Left kidney (tissue), 1 donor: ENCODE measurements at regions not wholly inside any gene's neighbourhood (a gene's known extent, or its start where the extent isn't known, plus 50 kb on each side); places are given as distances from the start of the nearest gene placed in this dataset.

Source experiments
- DNase-seq: peaks from one replicate; pipeline ENCODE4 v3.0.0-alpha.2; 2013

- no peak for DNase-seq
These were observed 1462.1 kb upstream of the CDH9 start for GRCh38 chr5:28500511-28500910.

DNA sequence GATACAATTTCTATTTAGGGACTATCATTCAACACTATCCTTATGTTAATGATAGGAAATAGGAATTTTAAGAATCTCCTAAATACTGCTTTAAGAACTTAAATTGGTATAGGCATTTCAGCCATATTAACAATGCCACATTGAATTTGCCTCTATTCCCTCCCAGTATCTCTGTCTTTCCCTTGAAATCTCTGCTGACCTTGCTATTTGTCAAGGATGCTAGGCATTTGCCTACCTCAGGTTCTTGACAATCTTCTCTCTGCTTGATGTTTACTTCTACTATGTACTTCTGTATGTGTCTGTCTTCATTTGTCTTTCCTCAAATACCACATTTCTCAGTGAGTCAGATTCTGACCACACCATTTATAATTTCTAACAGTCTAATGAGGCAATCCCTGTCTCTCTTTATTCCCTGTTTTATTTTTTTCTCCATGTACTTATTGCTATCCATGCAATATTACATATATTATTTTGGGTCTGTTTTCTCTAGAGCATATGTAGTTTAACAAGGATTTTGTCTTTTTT lies 1461.4 kb upstream of the CDH9 start:
- no peak for DNase-seq

DNA sequence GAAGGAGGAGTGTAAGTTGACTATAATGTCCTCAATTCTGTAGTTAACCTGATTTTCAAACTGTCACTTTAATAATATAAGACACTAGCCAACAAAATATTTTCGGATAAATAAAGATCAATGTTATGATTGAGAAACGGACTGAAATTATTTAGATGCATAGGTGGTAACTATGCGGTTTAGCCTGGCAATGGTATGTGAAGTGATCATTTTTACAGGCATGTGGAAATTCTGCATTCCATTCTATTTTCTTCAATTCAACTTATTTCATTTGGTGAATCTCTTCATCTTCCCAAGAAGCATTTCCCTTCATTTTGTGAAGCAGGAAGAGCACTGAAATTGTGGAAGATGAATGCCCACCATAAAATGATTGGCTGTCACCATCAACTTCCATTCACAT lies 1457.5 kb upstream of the CDH9 start:
- DNase-seq = no peak

DNA sequence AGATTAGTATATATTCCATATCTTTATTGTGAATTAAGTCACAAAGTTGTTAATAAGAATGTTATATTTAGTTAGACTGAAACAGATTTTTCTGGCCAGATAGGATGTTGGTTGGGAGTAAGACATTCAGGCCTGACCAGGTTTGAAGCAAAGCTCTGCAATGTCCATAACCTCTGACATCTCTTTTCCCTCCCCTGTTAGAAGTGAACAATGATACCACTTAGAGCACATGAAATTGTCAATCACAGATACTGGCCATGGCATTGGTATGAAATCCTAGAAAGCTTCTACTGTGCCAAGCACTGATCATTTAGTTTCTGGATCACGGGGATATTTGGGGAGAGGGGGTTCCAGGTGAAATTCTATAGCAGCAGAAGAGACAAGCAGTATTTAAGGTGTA lies 1455.1 kb upstream of the CDH9 start:
- DNase-seq = no peak

DNA sequence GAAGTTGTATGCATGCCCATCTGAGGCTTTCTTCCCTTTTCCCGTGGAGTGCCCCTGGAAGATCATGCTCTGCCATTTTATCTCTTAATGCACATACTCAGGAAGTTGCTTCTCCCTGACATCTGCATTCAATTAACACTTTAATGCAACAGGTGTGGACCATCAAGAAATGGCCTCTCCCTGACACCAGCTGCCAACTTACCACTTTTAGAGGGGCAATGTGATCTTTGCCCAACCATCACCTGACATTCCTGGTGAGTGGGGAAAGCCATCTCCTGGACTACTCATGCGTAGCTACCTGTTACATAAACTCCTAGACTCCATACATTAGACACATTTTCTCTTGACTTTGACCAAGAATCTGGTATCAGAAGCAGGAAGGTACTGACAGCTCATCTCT lies 1450.4 kb upstream of the CDH9 start:
- no peak for DNase-seq

GRCh38 chr5:28483327-28484025 lies 1445.1 kb upstream of the CDH9 start:
- DNase-seq = no peak

- DNase-seq = no peak
These were observed 1435.2 kb upstream of the CDH9 start for GRCh38 chr5:28473531-28474107.

DNA sequence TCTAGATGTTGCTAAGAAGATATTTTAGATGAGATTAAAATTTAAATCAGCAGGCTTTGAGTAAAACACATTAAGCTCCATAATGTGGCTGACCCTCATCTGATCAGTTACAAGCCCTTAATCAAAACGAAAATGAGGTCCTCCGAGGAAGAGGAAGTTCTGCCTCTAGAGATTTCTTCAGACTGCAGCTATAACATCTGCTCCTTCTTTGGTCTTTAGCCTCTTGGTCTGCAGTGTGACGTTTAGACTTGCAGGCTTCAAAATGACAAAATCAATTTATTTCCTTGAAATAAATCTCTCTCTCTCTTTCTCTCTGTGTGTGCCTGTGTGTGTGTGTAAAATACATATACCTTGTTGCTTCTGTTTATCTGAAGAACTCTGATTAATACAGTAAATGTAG lies 1429.8 kb upstream of the CDH9 start:
- no peak for DNase-seq

GRCh38 chr5:28463728-28464127 lies 1425.3 kb upstream of the CDH9 start:
- DNase-seq = no peak

GRCh38 chr5:28451483-28451882 lies 1413.1 kb upstream of the CDH9 start:
- no peak for DNase-seq

DNA sequence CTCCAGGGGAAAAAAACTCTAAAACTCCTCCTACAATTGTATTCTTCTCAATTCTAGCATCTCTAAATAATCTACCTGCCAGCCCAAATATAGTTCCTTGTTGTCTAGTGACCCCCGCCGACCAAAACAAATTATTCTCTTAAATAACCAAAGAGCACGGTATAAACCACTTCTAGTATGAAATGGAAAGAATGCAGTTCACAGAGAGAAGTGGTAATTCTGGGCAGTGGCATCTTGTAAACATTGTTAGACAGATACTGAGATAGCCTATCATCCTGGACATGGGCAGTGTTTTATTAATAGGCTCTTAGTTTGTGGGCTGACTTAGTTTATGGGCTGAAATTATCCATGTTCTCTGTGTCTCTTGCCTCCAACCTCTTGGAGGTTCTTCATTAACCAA lies 1412.6 kb upstream of the CDH9 start:
- no peak for DNase-seq

- no peak for DNase-seq
These were observed 1410.4 kb upstream of the CDH9 start for GRCh38 chr5:28448791-28449190.

DNA sequence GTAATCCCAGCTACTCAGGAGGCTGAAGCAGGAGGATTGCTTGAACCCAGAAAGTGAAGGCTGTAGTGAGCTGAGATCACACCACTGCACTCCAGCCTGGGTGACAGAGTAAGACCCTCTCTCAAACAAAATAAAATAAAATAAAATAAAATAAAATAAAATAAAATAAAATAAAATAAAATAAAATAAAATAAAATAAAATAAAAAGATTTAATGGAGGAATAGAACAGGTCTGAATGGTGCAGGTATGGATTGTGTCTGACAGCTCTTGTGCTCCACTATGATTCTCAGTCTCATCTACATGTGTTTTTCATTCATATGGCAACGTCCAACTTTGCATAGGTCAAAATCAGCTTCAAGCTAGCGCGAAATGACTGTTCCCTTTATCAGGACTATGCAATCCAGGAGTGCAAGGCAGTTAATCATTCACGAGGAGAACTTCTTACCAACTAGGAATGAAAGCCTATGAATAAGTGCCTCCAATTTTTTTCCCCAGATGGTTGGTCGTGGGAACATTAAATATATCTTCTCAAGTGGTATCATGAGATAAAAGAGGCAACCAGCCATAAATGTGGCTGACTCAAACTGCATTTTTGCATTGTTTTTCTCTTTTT lies 1392.3 kb upstream of the CDH9 start:
- DNase-seq = peak; percentile 3

GRCh38 chr5:28421141-28421540 lies 1382.8 kb upstream of the CDH9 start:
- DNase-seq = no peak

DNA sequence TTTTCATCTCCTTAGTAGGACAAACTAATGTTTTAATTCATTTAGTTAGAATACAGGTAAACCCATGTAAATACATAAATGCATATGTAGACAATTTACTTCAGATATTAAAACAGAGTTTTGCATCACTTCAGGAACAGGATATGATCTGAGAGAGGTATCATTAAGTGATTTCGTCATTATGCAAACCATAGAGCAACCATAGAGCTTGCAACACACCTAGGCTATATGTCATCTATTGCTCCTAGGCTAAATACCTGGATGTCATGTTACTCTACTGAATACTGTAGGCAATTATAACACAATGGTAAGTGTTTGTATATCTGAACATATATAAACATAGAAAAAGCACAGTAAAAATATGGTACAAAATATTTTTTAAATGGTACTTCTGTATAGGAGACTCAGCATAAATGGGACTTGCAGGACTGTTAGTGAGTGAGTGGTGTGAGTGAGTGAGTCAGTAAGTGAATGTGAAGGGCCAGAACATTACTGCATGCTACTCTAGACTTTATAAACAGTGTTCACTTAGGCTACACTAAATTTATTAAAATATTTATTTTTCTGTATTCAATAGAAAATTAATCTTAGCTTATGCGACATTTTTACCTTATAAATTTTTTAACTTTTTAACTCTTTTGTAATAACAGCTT lies 1377.5 kb upstream of the CDH9 start:
- DNase-seq = no peak

DNA sequence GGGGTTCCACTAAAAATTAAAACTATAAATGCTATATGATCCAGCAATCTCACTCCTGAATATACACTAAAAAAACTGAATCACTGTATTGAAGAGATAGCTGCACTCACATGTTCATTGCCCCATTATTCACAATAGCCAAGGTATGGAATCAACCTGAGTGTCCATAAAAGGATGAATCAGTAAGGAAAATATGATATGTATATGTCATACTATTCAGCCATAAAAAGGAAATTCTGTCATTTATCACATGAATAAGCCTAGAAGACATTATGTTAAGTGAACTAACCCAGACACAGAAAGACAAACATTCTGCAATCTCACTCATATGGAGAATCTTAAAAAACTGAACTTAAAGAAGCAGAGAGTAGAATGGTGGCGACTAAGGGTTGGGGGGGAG lies 1376.2 kb upstream of the CDH9 start:
- no peak for DNase-seq

- no peak for DNase-seq
These were observed 1370.3 kb upstream of the CDH9 start for GRCh38 chr5:28408651-28409050.

DNA sequence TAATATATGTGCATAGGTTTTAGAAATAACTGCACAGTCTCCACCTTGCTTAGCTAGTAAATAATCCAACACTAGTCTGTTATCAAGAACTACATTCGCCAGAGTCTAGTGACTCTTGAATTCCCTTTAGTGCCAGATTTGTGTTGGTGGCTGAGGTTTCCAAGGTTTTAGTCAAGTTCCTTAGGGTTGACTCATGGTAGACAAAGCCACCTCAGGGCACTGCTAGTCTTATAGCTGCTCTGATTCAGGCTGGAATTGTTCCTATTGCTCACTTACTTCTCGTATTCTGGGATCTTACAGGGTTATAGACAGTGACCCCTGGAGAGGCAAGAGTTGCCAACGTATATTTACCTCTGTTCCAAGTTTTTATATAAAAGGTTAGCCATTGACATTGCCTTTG lies 1369.8 kb upstream of the CDH9 start:
- no peak for DNase-seq

DNA sequence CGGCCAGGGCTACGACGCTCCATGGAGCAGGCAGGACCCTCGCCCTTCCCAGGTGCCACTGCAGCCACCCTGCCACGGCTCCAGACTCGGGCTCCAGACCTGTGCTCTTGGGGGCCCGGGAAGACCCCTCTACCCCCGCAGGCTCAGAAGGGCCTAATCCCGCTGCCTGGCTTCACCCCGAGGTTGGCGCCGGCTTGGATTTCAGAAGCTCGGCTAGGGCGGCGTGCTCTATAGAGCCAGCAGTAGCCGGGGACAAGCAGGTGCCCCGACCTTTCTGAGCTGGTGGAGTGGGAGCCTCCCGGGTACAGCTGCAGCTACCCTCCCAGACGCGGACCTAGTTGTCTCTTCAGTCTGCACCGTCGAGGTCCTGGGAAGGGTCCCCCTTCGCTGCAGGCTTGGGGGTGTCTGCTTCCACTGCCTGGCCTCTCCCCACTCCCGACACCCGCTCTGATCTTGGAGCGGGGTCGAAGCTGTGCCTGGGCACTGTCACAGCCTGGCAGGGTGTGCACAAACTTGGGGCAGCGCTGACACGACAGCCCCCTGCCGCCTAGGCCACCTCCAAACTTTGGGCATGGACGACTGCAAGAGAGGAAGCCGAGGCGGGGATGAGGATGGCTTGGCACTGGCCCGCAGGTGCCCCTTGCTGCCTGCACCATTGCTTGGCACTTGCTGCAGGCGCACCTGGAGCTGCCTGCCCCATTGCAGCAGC lies 1366.1 kb upstream of the CDH9 start:
- DNase-seq = no peak

GRCh38 chr5:28403846-28404245 lies 1365.5 kb upstream of the CDH9 start:
- DNase-seq = no peak

GRCh38 chr5:28402590-28403301 lies 1364.4 kb upstream of the CDH9 start:
- no peak for DNase-seq

DNA sequence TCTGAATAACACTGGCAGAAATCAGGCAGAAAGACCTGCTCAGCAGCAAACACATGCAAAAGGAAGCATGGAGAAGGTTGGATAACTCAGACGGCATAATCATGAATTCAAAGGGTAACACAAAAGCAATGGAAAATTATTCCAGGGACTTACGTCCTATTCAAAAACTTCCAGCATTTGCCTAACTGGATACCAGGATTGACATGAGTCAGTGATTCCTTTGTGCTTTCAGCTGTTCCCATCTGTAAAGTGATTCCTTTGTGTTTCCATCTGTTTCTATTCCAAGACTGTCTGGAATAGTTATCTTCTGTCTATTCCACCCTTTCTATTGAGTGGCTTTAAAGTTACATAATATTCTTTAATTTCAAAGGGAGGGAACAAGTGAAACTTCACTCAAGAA lies 1361.7 kb upstream of the CDH9 start:
- no peak for DNase-seq
